GM18907 (cell line): ENCODE measurements at regions not wholly inside any gene's neighbourhood (a gene's known extent, or its start where the extent isn't known, plus 50 kb on each side); places are given as distances from the start of the nearest gene placed in this dataset.

Experiments
- ATAC-seq: cut with Tn5 transposase; IDR thresholded peaks from one replicate; pipeline ENCODE4 v1.9.1; 2021; ENCODE audit warnings: mild to moderate bottlenecking, moderate library complexity; ENCODE audit not compliant: unreplicated experiment

DNA sequence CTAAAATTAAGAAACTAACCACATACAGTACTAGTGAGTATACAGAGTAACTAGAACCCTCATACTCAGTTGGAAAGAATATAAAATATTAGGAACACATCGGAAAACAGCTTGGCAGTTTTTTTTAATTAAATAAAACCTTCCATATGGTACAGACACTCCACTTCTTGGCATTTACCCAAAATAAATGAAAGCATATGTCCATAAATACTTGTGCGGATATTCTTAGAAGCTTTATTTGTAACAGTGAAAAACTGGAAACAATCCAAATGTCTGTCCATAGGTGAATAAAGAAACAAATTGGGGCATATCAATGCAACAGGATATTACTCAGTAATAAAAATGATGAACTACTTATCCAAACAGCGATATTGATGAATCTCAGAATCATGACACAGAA lies 410.0 kb downstream of the HTR7 start:
- no peak for ATAC-seq

DNA sequence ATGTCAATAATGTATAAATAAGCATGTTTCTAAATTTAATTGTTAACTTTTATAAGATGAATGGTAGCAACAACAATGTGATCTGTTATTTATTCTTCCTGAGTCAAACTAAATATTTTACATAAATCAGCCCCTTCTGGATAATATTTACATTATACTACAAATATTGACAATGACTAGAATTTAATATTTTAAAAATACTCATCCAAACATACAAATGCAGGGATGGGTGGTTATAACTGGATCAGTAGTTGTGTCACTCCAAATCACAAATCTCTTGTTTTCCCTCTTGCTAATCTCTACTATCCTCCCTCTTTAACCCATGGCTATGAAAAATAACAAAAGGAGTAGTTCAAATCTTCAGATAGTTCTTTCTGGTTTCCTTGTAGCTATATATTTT lies 407.0 kb downstream of the HTR7 start:
- no peak for ATAC-seq

DNA sequence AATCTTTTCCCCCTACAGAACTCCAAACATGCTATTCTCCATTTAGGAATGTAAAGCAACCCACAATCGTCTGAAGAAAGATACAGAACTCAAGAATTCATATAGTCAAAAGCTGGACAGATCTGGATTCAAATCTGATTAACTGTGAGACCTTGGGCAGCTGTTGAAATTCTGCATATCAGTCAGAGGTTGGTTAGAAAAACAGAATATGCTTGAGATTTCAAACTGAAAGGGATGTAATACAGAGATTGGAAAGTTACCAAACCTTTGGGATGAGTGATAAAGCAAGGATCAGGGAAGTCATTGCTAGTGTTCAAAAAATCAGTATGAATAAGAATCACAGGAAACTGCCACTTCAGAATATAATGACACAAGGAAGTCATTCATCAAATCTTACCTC lies 406.6 kb downstream of the HTR7 start:
- no peak for ATAC-seq

DNA sequence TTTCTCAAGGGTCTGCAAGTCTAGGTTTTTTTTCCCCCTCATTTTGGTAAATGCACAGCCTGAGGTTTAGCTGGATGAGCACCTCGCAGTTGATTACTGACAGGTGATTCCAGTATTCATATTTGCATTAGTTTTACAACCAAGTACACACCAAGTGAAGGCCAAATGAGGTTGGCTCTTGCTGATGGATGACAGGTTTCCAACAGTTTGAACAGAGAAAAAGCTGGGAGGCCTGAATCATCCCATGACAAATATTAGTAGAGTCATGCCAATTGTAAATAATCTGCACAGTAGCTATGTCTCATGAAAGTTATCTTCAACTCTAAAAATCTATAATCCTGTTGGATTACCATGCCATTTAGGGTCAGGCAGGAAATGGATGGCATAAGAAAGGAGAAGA lies 399.8 kb downstream of the HTR7 start:
- no peak for ATAC-seq

DNA sequence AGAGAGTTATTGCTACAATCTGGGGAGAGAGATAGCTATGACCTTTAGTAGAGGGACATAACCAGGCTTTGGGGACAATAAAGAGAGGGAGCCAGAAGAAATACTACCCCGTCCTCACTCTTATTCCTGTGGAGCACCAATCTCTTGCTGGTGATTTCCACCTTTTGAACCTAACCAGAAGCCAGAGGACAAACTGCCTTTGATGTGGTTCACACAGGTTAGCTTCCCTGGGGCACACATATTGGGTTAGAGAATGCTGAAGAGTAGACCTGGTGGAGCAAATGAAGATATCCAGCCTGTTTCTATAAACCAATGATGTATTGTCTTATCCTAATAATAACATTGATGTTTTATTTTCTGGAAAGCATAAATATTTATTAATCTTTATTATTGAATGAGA lies 399.3 kb downstream of the HTR7 start:
- ATAC-seq = no peak

DNA sequence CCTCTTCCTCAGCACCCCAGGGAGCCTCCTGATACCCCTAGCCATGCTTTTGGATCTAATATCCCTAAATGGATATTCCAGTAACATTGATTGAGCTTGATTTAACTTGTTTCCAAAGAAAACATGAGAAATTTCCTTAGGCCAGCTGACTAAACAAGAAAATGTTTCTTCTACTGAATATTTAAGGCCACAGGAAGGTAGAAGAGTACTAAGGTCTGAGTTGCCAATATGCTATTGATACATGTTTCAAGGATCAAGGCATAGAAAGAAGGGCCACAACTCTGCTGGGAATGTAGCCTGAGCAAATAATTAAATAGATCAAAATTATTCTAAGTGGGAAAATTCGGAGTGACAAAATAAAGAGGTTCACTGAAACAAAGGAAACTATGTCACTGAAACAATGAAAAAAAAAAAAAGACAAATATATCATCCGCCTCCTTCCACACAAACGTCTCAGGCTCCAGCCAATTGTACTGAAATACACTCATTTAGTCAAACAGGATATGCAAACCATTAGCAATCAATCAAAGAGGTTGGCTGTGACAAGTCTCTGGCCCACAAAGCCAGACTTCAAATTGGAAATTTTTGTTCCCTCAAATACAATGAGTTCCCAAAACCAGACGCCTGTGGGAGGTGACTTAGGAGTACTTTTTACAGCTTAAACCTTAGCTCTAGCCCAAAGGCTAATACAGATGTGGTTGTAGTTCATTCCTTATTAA lies 396.2 kb downstream of the HTR7 start:
- ATAC-seq = no peak

DNA sequence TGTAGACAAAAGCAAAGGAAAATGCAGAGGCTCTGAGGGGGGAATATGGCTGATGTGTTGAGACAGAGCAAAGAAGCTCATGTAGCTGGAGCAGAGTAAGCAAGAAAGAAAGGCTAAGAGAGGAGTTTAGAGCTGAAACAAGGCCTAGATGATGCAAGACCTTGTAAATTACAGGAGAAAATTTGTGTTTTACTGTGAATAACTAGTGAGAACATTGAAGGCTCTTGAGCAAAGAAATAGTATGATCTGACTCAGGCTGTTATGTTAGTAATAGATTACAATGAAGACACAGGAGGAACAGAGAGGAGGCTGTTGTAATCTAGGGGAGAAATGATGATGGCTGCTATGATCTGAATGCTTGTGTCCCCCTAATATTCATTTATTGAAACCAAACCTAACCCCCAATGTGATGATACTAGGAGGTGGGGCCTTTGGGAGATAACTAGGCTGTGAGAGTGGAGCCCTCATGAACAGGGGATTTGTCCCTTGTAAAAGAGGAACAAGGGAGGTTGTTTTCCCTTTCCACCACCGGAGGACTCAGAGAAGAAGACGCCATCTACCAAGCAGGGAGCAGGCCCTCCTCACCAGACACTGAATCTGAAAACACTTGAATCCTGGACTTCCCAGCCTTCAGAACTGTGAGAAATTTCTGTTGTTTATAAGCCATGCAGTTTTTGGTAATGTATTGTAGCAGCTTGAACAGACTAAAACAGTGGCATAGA lies 394.9 kb downstream of the HTR7 start:
- no peak for ATAC-seq

DNA sequence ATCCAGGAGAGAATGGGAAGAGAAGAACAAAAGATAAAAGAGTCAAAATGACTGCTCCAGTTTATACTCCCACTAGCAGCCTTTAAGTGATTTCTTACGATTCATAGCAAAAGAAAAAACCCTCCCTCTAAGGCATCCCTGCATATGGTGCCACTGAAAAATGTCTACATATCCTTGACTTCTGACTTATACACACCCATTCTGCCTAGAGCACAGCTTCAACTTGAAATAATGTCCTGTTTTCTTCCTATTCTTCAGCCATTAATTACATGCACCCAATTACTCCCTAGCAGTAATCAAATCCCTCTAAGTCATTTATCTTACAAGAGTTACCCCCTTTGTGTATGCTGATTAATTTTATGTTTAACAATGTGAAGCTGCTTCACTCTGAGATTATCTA lies 393.5 kb downstream of the HTR7 start:
- ATAC-seq = no peak

DNA sequence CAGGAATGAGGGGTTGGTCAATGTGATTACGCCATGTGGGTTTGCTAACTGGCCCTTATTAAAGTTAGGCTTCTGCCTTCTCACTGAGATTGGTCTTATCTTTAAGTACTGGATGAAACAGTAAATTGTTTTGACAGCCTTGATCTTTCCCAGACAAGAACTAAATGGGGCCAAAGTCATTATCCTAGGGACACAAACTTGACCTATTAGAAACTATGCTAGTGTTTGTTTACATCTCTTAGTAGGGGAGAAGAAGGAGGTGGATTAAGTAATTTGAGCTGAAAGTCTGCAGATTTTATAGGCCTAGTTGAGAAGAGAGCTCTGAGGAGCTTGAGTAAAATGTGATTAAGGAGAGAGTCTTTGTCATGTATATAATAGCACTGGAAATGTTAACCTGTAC lies 386.9 kb downstream of the HTR7 start:
- no peak for ATAC-seq

DNA sequence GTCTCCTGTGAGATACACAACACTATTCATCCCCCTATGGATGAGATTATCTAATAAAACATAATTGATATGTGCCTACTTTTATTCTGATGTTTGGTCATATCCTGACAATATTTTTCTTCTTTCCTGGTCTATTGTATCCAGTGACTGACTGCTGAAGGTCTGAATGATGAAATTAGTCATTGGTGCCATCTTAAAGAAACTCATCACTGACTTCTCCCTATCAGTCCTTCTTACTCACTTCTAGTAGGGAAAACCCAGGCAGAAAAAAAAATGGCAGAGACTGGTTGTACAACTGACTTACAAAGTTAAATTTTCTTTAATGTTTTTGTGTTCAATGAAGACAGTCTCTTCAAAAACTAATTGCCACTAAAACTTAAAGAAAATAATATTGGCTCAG lies 377.4 kb downstream of the HTR7 start:
- no peak for ATAC-seq

DNA sequence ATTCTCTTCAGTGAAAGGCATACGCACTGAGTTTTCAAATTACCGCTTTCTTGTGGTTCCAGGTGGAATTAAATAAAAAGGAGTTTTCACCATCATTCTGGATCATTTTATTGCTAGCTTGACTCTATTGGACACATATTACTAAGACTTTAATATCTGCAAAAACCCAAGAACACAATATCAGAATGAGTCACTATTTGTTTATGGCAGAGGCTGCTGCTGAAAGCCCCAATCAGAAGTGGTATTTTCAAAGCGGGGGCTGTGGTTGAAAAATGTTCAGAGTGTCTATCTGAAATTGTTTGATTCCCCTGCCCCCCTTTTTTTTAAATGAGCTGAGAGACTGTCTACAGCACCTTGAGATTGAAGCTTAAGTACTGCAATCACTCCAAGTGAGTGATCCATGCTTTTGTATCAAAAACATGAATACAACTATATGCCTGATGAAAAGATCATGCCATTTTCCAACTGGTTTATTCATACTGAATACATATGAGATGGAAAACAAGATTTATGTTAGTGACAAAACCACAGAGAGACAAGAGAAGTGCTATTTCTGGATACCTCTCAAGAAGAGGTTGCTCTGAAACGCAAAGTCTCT lies 376.4 kb downstream of the HTR7 start:
- no peak for ATAC-seq

DNA sequence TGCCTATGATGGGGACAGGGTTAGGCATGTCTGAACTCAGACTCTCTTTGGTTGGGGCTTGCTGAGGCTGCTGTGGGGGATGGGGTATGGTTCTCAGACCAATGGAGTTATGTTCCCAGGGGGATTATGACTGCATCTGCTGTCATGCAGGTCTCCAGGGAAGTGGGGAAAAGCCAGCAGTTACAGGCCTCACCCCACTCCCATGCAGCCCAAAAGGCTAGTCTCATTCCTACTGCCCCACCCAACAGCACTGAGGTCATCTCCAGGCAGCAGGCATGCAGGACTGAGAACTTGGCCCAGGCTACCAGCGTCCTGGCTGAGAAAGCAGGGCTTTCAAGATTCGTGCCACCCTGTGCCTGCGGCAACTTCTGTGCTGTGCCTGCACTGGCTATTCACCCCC lies 373.3 kb downstream of the HTR7 start:
- no peak for ATAC-seq

DNA sequence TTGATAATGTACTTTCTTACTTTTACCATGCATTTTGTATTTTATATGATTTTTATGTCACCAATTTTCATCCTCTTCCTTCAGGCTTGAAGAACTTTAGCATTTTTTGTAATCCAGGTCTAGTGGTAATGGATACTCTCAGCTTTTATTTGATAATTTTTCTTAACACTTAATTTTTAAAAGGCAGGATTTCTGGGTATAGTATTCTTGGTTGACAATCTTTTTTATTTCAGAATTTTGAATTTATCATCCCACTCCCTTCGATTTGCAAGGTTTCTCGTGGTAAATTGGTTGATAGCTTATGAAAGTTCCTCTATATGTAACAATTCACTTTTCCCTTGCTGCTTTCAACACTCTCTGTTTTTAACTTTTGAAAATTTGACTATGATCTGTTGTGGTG lies 363.7 kb downstream of the HTR7 start:
- no peak for ATAC-seq

DNA sequence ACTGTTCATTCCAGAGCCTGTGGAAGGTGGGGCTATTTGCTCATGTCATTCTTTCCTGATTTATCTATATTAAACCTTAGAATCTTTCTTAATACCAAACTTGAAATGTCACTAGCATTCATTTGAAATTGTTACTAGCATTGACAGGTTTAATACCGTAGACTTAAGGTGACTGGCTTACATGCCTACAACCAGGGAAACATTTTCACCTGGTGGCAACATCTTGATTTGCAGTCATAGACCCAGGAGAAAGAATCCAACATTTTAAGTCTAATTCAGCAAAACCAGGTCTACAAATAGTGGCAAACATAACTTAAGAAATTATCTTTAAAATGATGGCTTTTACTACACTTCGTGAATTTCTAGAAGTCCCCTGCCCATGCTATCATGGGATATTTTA lies 353.7 kb downstream of the HTR7 start:
- ATAC-seq = no peak

DNA sequence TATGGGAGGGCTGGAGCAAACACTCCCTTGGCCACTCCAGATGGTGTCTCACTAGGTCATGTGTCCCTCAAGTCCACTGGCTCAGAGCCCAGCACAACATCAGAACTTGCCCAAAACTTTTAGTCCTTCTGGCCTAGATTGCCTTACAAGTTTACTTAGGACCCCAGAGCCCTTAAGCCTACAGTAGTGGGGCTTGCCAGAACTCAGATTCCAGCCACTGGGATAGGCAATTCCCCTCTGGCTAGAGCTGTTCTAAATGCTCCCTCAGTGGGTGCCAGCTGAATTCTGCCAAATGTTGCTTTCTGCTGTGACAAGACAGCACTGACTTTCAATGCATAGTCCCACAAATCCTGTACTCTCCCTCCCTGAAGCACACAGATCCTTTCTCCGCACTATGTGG lies 331.1 kb downstream of the HTR7 start:
- ATAC-seq = no peak

DNA sequence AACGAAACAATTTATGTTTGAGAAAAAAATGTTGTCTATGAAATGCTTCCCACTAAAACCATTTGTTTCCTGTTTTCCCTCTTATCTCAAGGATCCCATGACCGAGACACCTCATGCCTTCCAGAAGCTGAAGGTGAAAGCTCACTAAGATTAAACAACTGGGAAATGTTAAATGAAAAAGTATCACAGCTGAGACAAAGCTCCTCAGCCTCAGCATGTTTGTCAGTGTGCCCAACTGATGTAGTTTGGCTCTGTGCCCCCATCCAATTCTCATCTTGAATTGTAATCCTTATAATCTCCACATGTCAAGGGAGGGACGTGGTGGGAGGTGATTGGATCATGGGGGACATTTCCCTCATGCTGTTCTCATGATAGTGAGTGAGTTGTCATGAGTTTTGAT lies 327.3 kb downstream of the HTR7 start:
- ATAC-seq = no peak

DNA sequence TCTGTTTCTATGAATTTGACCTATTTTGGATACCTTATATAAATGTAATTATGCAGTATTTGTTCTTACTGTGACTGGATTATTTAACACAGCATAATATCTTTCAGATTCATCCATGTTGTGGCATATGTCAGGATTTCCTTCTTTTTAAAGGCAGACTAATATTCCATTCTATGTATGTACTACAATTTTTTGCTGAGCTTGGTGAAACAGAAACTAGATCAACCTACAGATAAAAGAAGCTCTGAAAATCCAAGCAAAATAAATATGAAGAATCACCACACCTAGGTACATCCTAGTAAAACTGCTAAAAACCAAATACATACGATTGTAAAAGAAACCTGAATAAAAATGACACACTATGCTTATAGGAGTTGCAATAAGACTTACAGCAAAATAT lies 300.5 kb downstream of the HTR7 start:
- ATAC-seq = no peak

DNA sequence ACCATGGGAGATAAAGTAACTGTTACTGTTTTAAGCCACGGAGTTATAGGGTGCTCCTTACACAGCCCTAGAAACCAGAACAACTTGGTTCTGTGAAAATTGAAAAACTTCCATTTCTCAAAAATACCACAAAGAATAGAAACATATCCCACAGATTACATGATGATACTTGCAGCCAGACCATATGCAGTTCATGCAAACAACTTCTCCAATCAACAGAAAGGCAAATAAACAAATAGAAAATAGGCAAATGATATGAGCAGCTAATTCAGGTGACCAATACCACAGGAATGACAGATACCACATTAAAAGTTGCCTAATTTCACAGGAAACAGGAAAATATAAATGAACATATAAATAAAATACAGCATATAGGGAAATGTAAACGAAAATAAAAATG lies 297.5 kb downstream of the HTR7 start:
- no peak for ATAC-seq

DNA sequence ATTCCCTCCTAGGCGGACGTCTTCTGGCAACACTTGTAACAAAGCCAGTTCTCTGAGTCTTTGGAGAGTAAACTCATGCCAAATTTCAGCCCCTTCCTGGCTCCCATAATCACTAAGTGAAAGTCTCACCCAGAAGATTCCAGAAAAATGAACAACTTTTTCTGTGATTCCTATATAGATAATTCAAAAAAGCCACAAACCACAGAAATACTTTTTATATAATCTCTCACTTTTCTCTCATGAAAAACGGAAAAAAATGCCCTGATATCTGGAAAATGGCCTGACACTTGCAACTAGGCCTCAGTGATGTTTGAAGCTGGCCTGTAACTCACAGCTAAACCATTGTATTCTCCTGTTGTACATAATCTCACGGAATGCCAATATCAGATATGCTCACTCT lies 296.2 kb downstream of the HTR7 start:
- ATAC-seq = no peak

DNA sequence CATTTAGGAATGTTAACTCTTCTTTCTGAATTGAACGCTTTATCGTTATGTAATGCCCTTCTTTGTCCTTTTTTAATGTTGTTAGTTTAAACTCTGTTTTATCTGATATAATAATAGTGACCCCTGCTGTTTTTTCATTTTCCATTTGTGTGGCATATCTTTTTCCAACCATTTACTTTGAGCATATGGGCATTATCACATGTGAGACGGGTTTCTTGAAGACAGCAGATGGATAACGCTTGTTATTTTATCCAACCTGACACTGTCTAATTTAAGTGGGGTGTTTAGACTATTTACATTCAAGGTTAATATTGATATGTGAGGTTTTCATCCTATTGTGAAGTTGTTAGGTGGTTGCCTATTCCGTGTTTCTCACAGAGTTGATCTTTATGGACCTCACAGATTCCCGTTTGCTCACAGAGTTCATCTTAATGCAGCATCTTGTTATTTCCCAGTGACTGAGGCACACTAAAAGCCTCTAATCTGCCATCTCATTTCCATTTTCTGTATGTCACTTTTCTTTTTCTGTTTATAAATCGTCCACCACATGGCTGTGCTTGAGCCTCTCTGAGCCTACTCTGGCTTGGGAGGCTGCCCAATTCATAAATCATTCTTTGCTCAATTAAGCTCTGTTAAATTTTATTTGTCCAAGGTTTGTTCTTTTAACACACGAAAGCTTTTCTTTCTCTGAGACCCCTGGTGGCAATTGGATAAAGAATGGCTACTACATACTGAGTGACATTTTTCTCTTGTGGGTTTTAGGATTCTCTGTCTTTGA lies 286.2 kb downstream of the HTR7 start:
- ATAC-seq = no peak

DNA sequence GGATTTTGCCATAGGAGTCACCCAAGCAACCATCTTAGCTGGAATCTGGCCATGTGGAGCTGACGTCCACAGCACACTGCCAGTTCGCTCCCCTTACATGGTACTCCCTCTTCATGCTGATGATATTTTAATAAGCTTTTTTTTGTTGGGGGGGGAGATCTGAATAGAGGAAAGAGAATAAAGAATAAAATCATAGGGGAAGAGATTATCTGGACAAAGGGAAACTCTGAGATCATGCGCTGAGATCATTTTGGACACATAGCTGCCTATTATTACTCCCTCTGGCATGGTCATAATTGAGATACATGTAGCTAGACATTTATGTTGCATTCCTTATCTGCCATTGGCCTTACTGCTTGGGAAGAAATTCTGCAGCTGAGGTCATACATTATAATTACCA lies 282.7 kb downstream of the HTR7 start:
- ATAC-seq = no peak

DNA sequence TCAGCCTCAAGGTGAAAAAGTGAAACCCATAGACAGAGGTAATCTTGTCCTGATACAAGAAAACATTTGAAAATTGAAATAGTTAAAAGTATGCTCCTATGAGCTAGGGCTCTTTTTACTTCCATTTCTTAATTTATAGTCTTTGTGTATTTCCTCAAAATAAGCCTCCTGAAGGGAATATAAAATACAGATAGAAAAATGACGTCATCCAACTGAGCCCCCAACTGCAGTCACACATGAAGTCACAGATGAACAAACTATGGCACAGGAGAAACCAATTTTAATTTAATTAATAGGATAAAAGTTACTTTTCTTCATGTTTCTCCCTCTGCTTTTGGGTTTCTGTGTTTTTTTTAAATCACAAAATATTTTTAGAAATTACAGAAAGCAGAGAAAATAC lies 280.3 kb downstream of the HTR7 start:
- no peak for ATAC-seq
